IMR-90 (cell line): ENCODE measurements at regions not wholly inside any gene's neighbourhood (a gene's known extent, or its start where the extent isn't known, plus 50 kb on each side); places are given as distances from the start of the nearest gene placed in this dataset.

Source experiments
- CEBPB ChIP-seq: IDR thresholded peaks from 2 replicates; pipeline ENCODE4 v1.6.1; 2012; ENCODE audit warnings: low read depth, low read length, improper control_type of control experiment
- CHD1 ChIP-seq: IDR thresholded peaks from 2 replicates; pipeline ENCODE4 v1.6.1; 2012; ENCODE audit warnings: low read depth, low read length, improper control_type of control experiment
- CTCF ChIP-seq: conservative IDR thresholded peaks from 2 replicates; pipeline ENCODE4 v1.5.1; 2012; ENCODE audit warnings: mild to moderate bottlenecking, low read depth, low read length, improper control_type of control experiment
- ELK1 ChIP-seq: fragments of 150-350 bp; IDR thresholded peaks from 2 replicates; pipeline ENCODE4 v1.6.1; 2016; ENCODE audit warnings: low read depth, mild to moderate bottlenecking, low read length, moderate library complexity, borderline replicate concordance
- FOS ChIP-seq: fragments of 150-350 bp; IDR thresholded peaks from 2 replicates; pipeline ENCODE4 v1.6.1; 2016; ENCODE audit warnings: low read depth, low read length
- MAFK ChIP-seq: IDR thresholded peaks from 2 replicates; pipeline ENCODE4 v1.6.1; 2012; ENCODE audit warnings: low read depth, low read length, improper control_type of control experiment
- MAZ ChIP-seq: IDR thresholded peaks from 2 replicates; pipeline ENCODE4 v1.6.1; 2012; ENCODE audit warnings: low read depth, mild to moderate bottlenecking, low read length, improper control_type of control experiment, moderate library complexity, borderline replicate concordance
- NFE2L2 ChIP-seq: fragments of 150-350 bp; IDR thresholded peaks from 2 replicates; pipeline ENCODE4 v1.6.1; 2016; ENCODE audit warnings: low read depth, mild to moderate bottlenecking, low read length
- POLR2A ChIP-seq: IDR thresholded peaks from 2 replicates; pipeline ENCODE4 v1.6.1; 2012; ENCODE audit warnings: mild to moderate bottlenecking, low read depth, low read length
- RAD21 ChIP-seq: IDR thresholded peaks from 2 replicates; pipeline ENCODE4 v1.6.1; 2012; ENCODE audit warnings: low read length, improper control_type of control experiment
- RCOR1 ChIP-seq: IDR thresholded peaks from 2 replicates; pipeline ENCODE4 v1.6.1; 2012; ENCODE audit warnings: mild to moderate bottlenecking, low read length, improper control_type of control experiment; ENCODE audit not compliant: insufficient replicate concordance
- RFX5 ChIP-seq: IDR thresholded peaks from 2 replicates; pipeline ENCODE4 v1.8.0; 2012; ENCODE audit warnings: low read depth, mild to moderate bottlenecking, low read length, moderate library complexity
- SMC3 ChIP-seq: fragments of 150-350 bp; IDR thresholded peaks from 2 replicates; pipeline ENCODE4 v1.6.1; 2016; ENCODE audit warnings: low read depth, mild to moderate bottlenecking, antibody characterized with exemption, low read length, moderate library complexity
- USF2 ChIP-seq: fragments of 150-350 bp; IDR thresholded peaks from 2 replicates; pipeline ENCODE4 v1.6.1; 2017; ENCODE audit warnings: mild to moderate bottlenecking, antibody characterized with exemption, low read length, low read depth

GRCh38 chr6:140932909-140933308 lies 1199.8 kb upstream of the GJE1 start:
- TF ChIP-seq CTCF (no peak), ELK1 (no peak), POLR2A (no peak), RFX5 (no peak), RAD21 (no peak), MAZ (no peak), USF2 (no peak), MAFK (no peak), RCOR1 (no peak), FOS (no peak), SMC3 (no peak), NFE2L2 (no peak), CEBPB (no peak), CHD1 (no peak)
